Keratinocyte (primary cell): ENCODE measurements at regions not wholly inside any gene's neighbourhood (a gene's known extent, or its start where the extent isn't known, plus 50 kb on each side); places are given as distances from the start of the nearest gene placed in this dataset.

Source experiments
- DNase-seq: peaks from one replicate; pipeline ENCODE4 v3.0.0-alpha.2; 2011; ENCODE audit warnings: low read depth, missing footprints, low spot score
- FAIRE-seq: peaks from 2 replicates; lab custom pipeline; 2011; peaks lifted over from hg19 to GRCh38; lab: Jason Lieb, UNC
- H2AFZ ChIP-seq: 2 replicates; pipeline ENCODE4 v1.6.0; 2012; ENCODE audit warnings: low read length, control low read depth, inconsistent platforms; ENCODE audit not compliant: control insufficient read depth
- H3K27ac ChIP-seq: 2 replicates; pipeline ENCODE4 v1.5.1; 2011; ENCODE audit warnings: low read length; ENCODE audit not compliant: control insufficient read depth, insufficient read depth
- H3K27me3 ChIP-seq: 3 replicates; pipeline ENCODE4 v1.6.0; 2011; ENCODE audit warnings: low read length; ENCODE audit not compliant: control insufficient read depth, insufficient read depth; ENCODE audit errors: extremely low read depth
- H3K36me3 ChIP-seq, 2 experiments: 2 replicates in 1 of 2; 3 replicates in 1 of 2; pipeline ENCODE4 v1.5.1; 2011; ENCODE audit warnings: low read length in 2 of 2, mild to moderate bottlenecking in 1 of 2; ENCODE audit not compliant: control insufficient read depth in 2 of 2, insufficient read depth in 2 of 2; ENCODE audit errors: extremely low read depth in 1 of 2
- H3K4me1 ChIP-seq: 3 replicates; pipeline ENCODE4 v1.5.1; 2011; ENCODE audit warnings: low read length; ENCODE audit not compliant: control insufficient read depth, insufficient read depth; ENCODE audit errors: extremely low read depth
- H3K4me2 ChIP-seq: 3 replicates; pipeline ENCODE4 v1.6.0; 2011; ENCODE audit warnings: low read depth, low read length; ENCODE audit not compliant: control insufficient read depth, insufficient read depth; ENCODE audit errors: extremely low read depth
- H3K4me3 ChIP-seq, 3 experiments: fragments of 200-600 bp in 1 of 3; sonication (generic) in 1 of 3; 2 replicates in 2 of 3; 3 replicates in 1 of 3; pipeline ENCODE4 v1.5.1; 2011 to 2016; ENCODE audit warnings: low read length in 3 of 3, mild to moderate bottlenecking in 3 of 3, control low read depth in 2 of 3, inconsistent platforms in 1 of 3, low read depth in 1 of 3, mixed read lengths in 1 of 3, mixed run types in 1 of 3, moderate library complexity in 1 of 3; ENCODE audit not compliant: control insufficient read depth in 2 of 3, insufficient read depth in 2 of 3; ENCODE audit errors: extremely low read depth in 1 of 3
- H3K79me2 ChIP-seq: 2 replicates; pipeline ENCODE4 v1.6.0; 2012; ENCODE audit warnings: low read length; ENCODE audit not compliant: control insufficient read depth, insufficient read depth
- H3K9ac ChIP-seq: 3 replicates; pipeline ENCODE4 v1.6.0; 2011; ENCODE audit warnings: low read length; ENCODE audit not compliant: control insufficient read depth, insufficient read depth; ENCODE audit errors: extremely low read depth
- H3K9me1 ChIP-seq: 3 replicates; pipeline ENCODE4 v1.6.0; 2011; ENCODE audit warnings: low read length; ENCODE audit not compliant: control insufficient read depth, insufficient read depth; ENCODE audit errors: extremely low read depth
- H3K9me3 ChIP-seq: 2 replicates; pipeline ENCODE4 v1.5.1; 2012; ENCODE audit warnings: low read depth, low read length; ENCODE audit not compliant: control insufficient read depth
- H4K20me1 ChIP-seq: 3 replicates; pipeline ENCODE4 v1.6.0; 2011; ENCODE audit warnings: low read length; ENCODE audit not compliant: control insufficient read depth, insufficient read depth; ENCODE audit errors: extremely low read depth
- CTCF ChIP-seq, 3 experiments: IDR thresholded peaks in 1 of 3; conservative IDR thresholded peaks in 1 of 3; optimal IDR thresholded peaks in 1 of 3; 2 replicates in 2 of 3; 3 replicates in 1 of 3; pipeline versions ENCODE3 to v1.5.1; 2011; ENCODE audit warnings: low read length in 3 of 3, mild to moderate bottlenecking in 3 of 3, moderate library complexity in 2 of 3, control low read depth in 1 of 3, inconsistent platforms in 1 of 3; ENCODE audit not compliant: insufficient read depth in 2 of 3; ENCODE audit errors: extremely low read depth in 1 of 3
- EZH2 ChIP-seq: IDR thresholded peaks from one replicate; pipeline ENCODE4 v1.6.1; 2012; ENCODE audit warnings: inconsistent platforms, mild to moderate bottlenecking, low read length, moderate library complexity
- dilution Hi-C: fragments of 300-500 bp; cut with MboI; formaldehyde crosslinking; loops from one replicate; pipeline ENCODE4 v1.7.0; 2020; ENCODE audit warnings: low sequenced_read_pairs; ENCODE audit not compliant: extremely low pct_ligation_motif_present
- small RNA-seq, 3 experiments: library from RNA; depleted of rRNA; stranded (forward); fragments of <200 nt; gene quantifications; one replicate each; pipeline ENCODE3, GENCODE V24; 2012; ENCODE audit warnings: low read depth in 3 of 3, low replicate concordance in 1 of 3; ENCODE audit not compliant: insufficient read length in 3 of 3

- DNase-seq (peak; percentile 76), FAIRE-seq (peak; percentile 95)
- no peaks in the 10 kb centered on the region for H3K79me2 ChIP-seq
- H4K20me1 ChIP-seq: no peaks in the 10 kb centered on the region
- peak overlapping the region; percentile 88 for H3K4me2 ChIP-seq
- peak overlapping the region in 2 of 3 experiments; percentile 35 to 43 for H3K4me3 ChIP-seq
- H3K27ac ChIP-seq: peak overlapping the region; percentile 95
- H3K9me1 ChIP-seq: no peaks in the 10 kb centered on the region
- no peak for TF ChIP-seq CTCF (optimal IDR thresholded peaks at IDR 0.05 in 1 of 3, IDR thresholded peaks at IDR 0.05 in 1 of 3, conservative IDR thresholded peaks at IDR 0.05 in 1 of 3; ENCODE audit: extremely low read depth in 1 of 3, insufficient read depth in 2 of 3, low read length in 3 of 3)
- TF ChIP-seq EZH2: no peak
- no peaks in the 10 kb centered on the region for H3K9me3 ChIP-seq
- dilution Hi-C loops: no loop called here
- peak overlapping the region; percentile 32 for H2AFZ ChIP-seq
- H3K36me3 ChIP-seq: no peaks in the 10 kb centered on the region
- H3K9ac ChIP-seq: peak overlapping the region; percentile 75
- H3K4me1 ChIP-seq: peaks cover 35% of the 10 kb centered on the region
- no peaks in the 10 kb centered on the region for H3K27me3 ChIP-seq
These were observed 51.7 kb upstream of the TUT7 start for GRCh38 chr9:86405926-86406325.

GRCh38 chr9:86405086-86405491, 50.9 kb upstream of the TUT7 start:
- Histone ChIP-seq H3K79me2 (no peaks in the 10 kb centered on the region), H3K4me1 (peaks cover 35% of the 10 kb centered on the region), H3K9me1 (no peaks in the 10 kb centered on the region), H3K27ac (peak overlapping the region; percentile 95), H3K4me2 (no peak overlapping the region), H3K9ac (no peak overlapping the region), H3K36me3 (no peaks in the 10 kb centered on the region), H3K27me3 (no peaks in the 10 kb centered on the region), H3K4me3 (no peak overlapping the region), H4K20me1 (no peaks in the 10 kb centered on the region), H2AFZ (no peak overlapping the region), H3K9me3 (no peaks in the 10 kb centered on the region)
- dilution Hi-C loops: no loop called here
- DNase-seq (no peak), FAIRE-seq (no peak)
- TF ChIP-seq CTCF (optimal IDR thresholded peaks at IDR 0.05 in 1 of 3, IDR thresholded peaks at IDR 0.05 in 1 of 3, conservative IDR thresholded peaks at IDR 0.05 in 1 of 3; ENCODE audit: extremely low read depth in 1 of 3, insufficient read depth in 2 of 3, low read length in 3 of 3) (no peak), EZH2 (no peak)

Small RNA genes lying in the stretch of these regions (small RNA-seq; reads per million reads assigned to genes)
- gene AL158828.1: 0 reads per million in 3 experiments
- gene RNU2-36P: 1.1 to 7.0 (median 2.0) reads per million in 3 experiments
